Mesothelial cell of epicardium (in vitro differentiated cells): ENCODE measurements at regions not wholly inside any gene's neighbourhood (a gene's known extent, or its start where the extent isn't known, plus 50 kb on each side); places are given as distances from the start of the nearest gene placed in this dataset.
"Not testable (repeated sequence)": the region's sequence is repeated elsewhere in the genome, so short reads cannot be mapped to it uniquely, and the experiment has no call there.

Experiments
- DNase-seq, 2 experiments: peaks; one replicate each; pipeline ENCODE4 v3.0.0; 2021; ENCODE audit warnings: low spot score in 2 of 2; ENCODE audit not compliant: unreplicated experiment in 2 of 2
- H3K27ac Mint-ChIP-seq: 2 replicates; pipeline ENCODE4 v1.8.0; 2021; ENCODE audit warnings: mixed read lengths
- H3K27me3 Mint-ChIP-seq: 2 replicates; pipeline ENCODE4 v1.8.0; 2021; ENCODE audit warnings: low read depth, mixed read lengths
- H3K36me3 Mint-ChIP-seq: 2 replicates; pipeline ENCODE4 v1.8.0; 2021; ENCODE audit warnings: mixed read lengths
- H3K4me1 Mint-ChIP-seq: 2 replicates; pipeline ENCODE4 v1.8.0; 2021; ENCODE audit warnings: mixed read lengths
- H3K4me3 Mint-ChIP-seq: 2 replicates; pipeline ENCODE4 v1.8.0; 2021; ENCODE audit warnings: mild to moderate bottlenecking, moderate library complexity, mixed read lengths
- H3K9me3 Mint-ChIP-seq: 2 replicates; pipeline ENCODE4 v1.8.0; 2021; ENCODE audit warnings: mixed read lengths
- CTCF ChIP-seq: fragments of 200-600 bp; sonication (generic); IDR thresholded peaks from one replicate; pipeline ENCODE4 v1.5.0; 2021; ENCODE audit warnings: antibody characterized with exemption; ENCODE audit not compliant: unreplicated experiment

- no peaks in the 10 kb centered on the region for H3K9me3 Mint-ChIP-seq
- no peaks in the 10 kb centered on the region for H3K4me1 Mint-ChIP-seq
- DNase-seq, result no peak
- H3K27me3 Mint-ChIP-seq, result no peaks in the 10 kb centered on the region
- H3K4me3 Mint-ChIP-seq, result no peak overlapping the region
- no peak overlapping the region for H3K27ac Mint-ChIP-seq
- no peaks in the 10 kb centered on the region for H3K36me3 Mint-ChIP-seq
- TF ChIP-seq CTCF, result no peak
Measured at GRCh38 chr4:104549736-104550135, 55.0 kb upstream of the CXXC4 start.

GRCh38 chr4:104559502-104559901, 64.8 kb upstream of the CXXC4 start:
- Mint-ChIP-seq H3K27me3 (no peaks in the 10 kb centered on the region), H3K4me3 (no peak overlapping the region), H3K27ac (no peak overlapping the region), H3K4me1 (no peaks in the 10 kb centered on the region), H3K9me3 (peaks cover 19% of the 10 kb centered on the region), H3K36me3 (no peaks in the 10 kb centered on the region)
- TF ChIP-seq CTCF, result no peak
- no peak for DNase-seq

- no peaks in the 10 kb centered on the region for H3K36me3 Mint-ChIP-seq
- TF ChIP-seq CTCF, result no peak
- H3K27ac Mint-ChIP-seq, result no peak overlapping the region
- DNase-seq, result no peak
- no peak overlapping the region for H3K4me3 Mint-ChIP-seq
- H3K27me3 Mint-ChIP-seq, result no peaks in the 10 kb centered on the region
- no peaks in the 10 kb centered on the region for H3K4me1 Mint-ChIP-seq
- H3K9me3 Mint-ChIP-seq, result no peaks in the 10 kb centered on the region
Measured at GRCh38 chr4:104571341-104571740, 76.6 kb upstream of the CXXC4 start.

GRCh38 chr4:104574371-104574770, 79.7 kb upstream of the CXXC4 start:
- no peak for DNase-seq
- Mint-ChIP-seq H3K27me3 (no peaks in the 10 kb centered on the region), H3K4me3 (no peak overlapping the region), H3K9me3 (no peaks in the 10 kb centered on the region), H3K36me3 (no peaks in the 10 kb centered on the region), H3K4me1 (no peaks in the 10 kb centered on the region), H3K27ac (no peak overlapping the region)
- no peak for TF ChIP-seq CTCF

- TF ChIP-seq CTCF, result no peak
- no peaks in the 10 kb centered on the region for H3K9me3 Mint-ChIP-seq
- no peaks in the 10 kb centered on the region for H3K36me3 Mint-ChIP-seq
- no peak overlapping the region for H3K27ac Mint-ChIP-seq
- DNase-seq, result no peak
- H3K4me1 Mint-ChIP-seq, result no peaks in the 10 kb centered on the region
- H3K27me3 Mint-ChIP-seq, result no peaks in the 10 kb centered on the region
- no peak overlapping the region for H3K4me3 Mint-ChIP-seq
Measured at GRCh38 chr4:104575278-104575677, 80.6 kb upstream of the CXXC4 start.

GRCh38 chr4:104577405-104577804, 82.7 kb upstream of the CXXC4 start:
- no peaks in the 10 kb centered on the region for H3K9me3 Mint-ChIP-seq
- no peak for DNase-seq
- no peaks in the 10 kb centered on the region for H3K4me1 Mint-ChIP-seq
- no peaks in the 10 kb centered on the region for H3K27me3 Mint-ChIP-seq
- no peak overlapping the region for H3K4me3 Mint-ChIP-seq
- no peak for TF ChIP-seq CTCF
- H3K36me3 Mint-ChIP-seq, result no peaks in the 10 kb centered on the region
- no peak overlapping the region for H3K27ac Mint-ChIP-seq

- H3K36me3 Mint-ChIP-seq, H3K4me1 Mint-ChIP-seq, H3K9me3 Mint-ChIP-seq, DNase-seq, H3K27me3 Mint-ChIP-seq, H3K27ac Mint-ChIP-seq, H3K4me3 Mint-ChIP-seq: not testable (repeated sequence)
Measured at GRCh38 chr4:104581476-104581875, 86.8 kb upstream of the CXXC4 start.

- not testable (repeated sequence) for H3K4me3 Mint-ChIP-seq, H3K36me3 Mint-ChIP-seq, H3K27me3 Mint-ChIP-seq, H3K27ac Mint-ChIP-seq, DNase-seq, H3K4me1 Mint-ChIP-seq, H3K9me3 Mint-ChIP-seq
Measured at GRCh38 chr4:104582056-104582455, 87.4 kb upstream of the CXXC4 start.
